ENCODE measurements at regions not wholly inside any gene's neighbourhood (a gene's known extent, or its start where the extent isn't known, plus 50 kb on each side); places are given as distances from the start of the nearest gene placed in this dataset.

GRCh38 chr13:85379433-85379832 lies 419.8 kb downstream of the SLITRK6 start:
- Histone ChIP-seq H3K9me2 (ENCODE audit: insufficient read depth, low read length) (no peaks in the 10 kb centered on the region), H3K36me3 (ENCODE audit: insufficient read depth, low read length) (no peaks in the 10 kb centered on the region), H3K4me1 (ENCODE audit: insufficient read depth, low read length, poor library complexity, severe bottlenecking) (peaks cover 60% of the 10 kb centered on the region), H3K4me3 (ENCODE audit: low read depth, low read length, poor library complexity, severe bottlenecking) (peak overlapping the region; percentile 51), H4K20me1 (ENCODE audit: insufficient read depth, low read length) (no peaks in the 10 kb centered on the region), H3K27ac (ENCODE audit: low read depth, low read length, poor library complexity, severe bottlenecking) (no peak overlapping the region), H3K9me3 (ENCODE audit: low read length) (no peaks in the 10 kb centered on the region), H3K4me2 (ENCODE audit: low read length) (peak overlapping the region; percentile 70), H3K79me2 (ENCODE audit: insufficient read depth, low read depth, low read length) (no peaks in the 10 kb centered on the region), H2AFZ (ENCODE audit: low read length) (peak overlapping the region; percentile 98)
- ChIA-PET POLR2A (interaction anchor here (0.8 to 1.6 kb wide), 7 partner anchors 8 to 37 kb away, joined by 3 to 5 read pairs (median 3); no protein-coding TSS in a partner anchor), CTCF (ENCODE audit: unreplicated experiment) (no interaction called here)
- TF ChIP-seq EZH2phosphoT487 (IDR thresholded peaks at IDR 0.05; ENCODE audit: borderline replicate concordance, low read depth, low read length) (no peak), CTCF (conservative IDR thresholded peaks at IDR 0.05; ENCODE audit: low read length) (no peak)
- peak; percentile 32 for DNase-seq (ENCODE audit: low spot score)
- no TSS peak for BruUV-seq (replicated peaks)
- intact Hi-C loops (cut with micrococcal nuclease; ENCODE audit: unreplicated experiment), result loop anchor here (10.0 kb wide), 1 partner anchor 475 kb away; no protein-coding TSS in a partner anchor

- peaks cover 43% of the 10 kb centered on the region for H3K4me1 ChIP-seq (ENCODE audit: insufficient read depth, low read length, poor library complexity, severe bottlenecking)
- BruUV-seq (replicated peaks), result no TSS peak
- H3K4me2 ChIP-seq (ENCODE audit: low read length), result no peak overlapping the region
- no peak for DNase-seq (ENCODE audit: low spot score)
- POLR2A ChIA-PET, result interaction anchor here (1.0 kb wide), 1 partner anchor 41 kb away, joined by 3 read pairs; no protein-coding TSS in a partner anchor
- no peak overlapping the region for H3K27ac ChIP-seq (ENCODE audit: low read depth, low read length, poor library complexity, severe bottlenecking)
- 0 out of 2 replicates have a peak overlapping the region, but pooled peaks have one; percentile 5 for H2AFZ ChIP-seq (ENCODE audit: low read length)
- no peak for TF ChIP-seq EZH2phosphoT487 (IDR thresholded peaks at IDR 0.05; ENCODE audit: borderline replicate concordance, low read depth, low read length)
- TF ChIP-seq CTCF (conservative IDR thresholded peaks at IDR 0.05; ENCODE audit: low read length), result no peak
- H3K9me3 ChIP-seq (ENCODE audit: low read length), result no peaks in the 10 kb centered on the region
- CTCF ChIA-PET (ENCODE audit: unreplicated experiment), result no interaction called here
- H3K4me3 ChIP-seq (ENCODE audit: low read depth, low read length, poor library complexity, severe bottlenecking), result no peak overlapping the region
- H3K79me2 ChIP-seq (ENCODE audit: insufficient read depth, low read depth, low read length), result no peaks in the 10 kb centered on the region
- no peaks in the 10 kb centered on the region for H3K36me3 ChIP-seq (ENCODE audit: insufficient read depth, low read length)
- no peaks in the 10 kb centered on the region for H3K9me2 ChIP-seq (ENCODE audit: insufficient read depth, low read length)
- no peaks in the 10 kb centered on the region for H4K20me1 ChIP-seq (ENCODE audit: insufficient read depth, low read length)
- intact Hi-C loops (cut with micrococcal nuclease; ENCODE audit: unreplicated experiment), result loop anchor here (10.0 kb wide), 1 partner anchor 473 kb away; no protein-coding TSS in a partner anchor
Observed at GRCh38 chr13:85377783-85378182, 421.4 kb downstream of the SLITRK6 start.

- Histone ChIP-seq H3K4me2 (ENCODE audit: low read length) (no peak overlapping the region), H4K20me1 (ENCODE audit: insufficient read depth, low read length) (no peaks in the 10 kb centered on the region), H3K36me3 (ENCODE audit: insufficient read depth, low read length) (no peaks in the 10 kb centered on the region), H3K4me1 (ENCODE audit: insufficient read depth, low read length, poor library complexity, severe bottlenecking) (peaks cover under 1% of the 10 kb centered on the region), H2AFZ (ENCODE audit: low read length) (no peak overlapping the region), H3K9me2 (ENCODE audit: insufficient read depth, low read length) (no peaks in the 10 kb centered on the region), H3K27ac (ENCODE audit: low read depth, low read length, poor library complexity, severe bottlenecking) (no peak overlapping the region), H3K9me3 (ENCODE audit: low read length) (no peaks in the 10 kb centered on the region; the same call in 1 of the 2 replicates), H3K79me2 (ENCODE audit: insufficient read depth, low read depth, low read length) (no peaks in the 10 kb centered on the region), H3K4me3 (ENCODE audit: low read depth, low read length, poor library complexity, severe bottlenecking) (no peak overlapping the region)
- ChIA-PET CTCF (ENCODE audit: unreplicated experiment) (no interaction called here), POLR2A (no interaction called here)
- intact Hi-C loops (cut with micrococcal nuclease; ENCODE audit: unreplicated experiment), result loop anchor here (10.0 kb wide), 1 partner anchor 469 kb away; no protein-coding TSS in a partner anchor
- TF ChIP-seq EZH2phosphoT487 (IDR thresholded peaks at IDR 0.05; ENCODE audit: borderline replicate concordance, low read depth, low read length), result no peak
- no peak for TF ChIP-seq CTCF (conservative IDR thresholded peaks at IDR 0.05; ENCODE audit: low read length)
- DNase-seq (ENCODE audit: low spot score), result no peak
- BruUV-seq (replicated peaks), result no TSS peak
Observed at GRCh38 chr13:85373322-85373721, 425.9 kb downstream of the SLITRK6 start.
